Fibroblast of lung (primary cell): ENCODE measurements at regions not wholly inside any gene's neighbourhood (a gene's known extent, or its start where the extent isn't known, plus 50 kb on each side); places are given as distances from the start of the nearest gene placed in this dataset.
"Not testable (repeated sequence)": the region's sequence is repeated elsewhere in the genome, so short reads cannot be mapped to it uniquely, and the experiment has no call there.

Experiments
- DNase-seq, 2 donors: peaks; one replicate each; pipeline versions ENCODE4 v3.0.0 to v3.0.0-alpha.2; 2010; ENCODE audit warnings: low read depth in 2 of 2
- H2AFZ ChIP-seq: 2 replicates; pipeline ENCODE4 v1.5.1; 2012; ENCODE audit warnings: low read length, control low read depth, inconsistent platforms
- H3K27ac ChIP-seq: 2 replicates; pipeline ENCODE4 v1.5.1; 2011; ENCODE audit warnings: low read length, control low read depth; ENCODE audit not compliant: insufficient read depth
- H3K27me3 ChIP-seq: 2 replicates; pipeline ENCODE4 v1.5.1; 2011; ENCODE audit warnings: mild to moderate bottlenecking, low read length; ENCODE audit not compliant: control insufficient read depth, insufficient read depth
- H3K36me3 ChIP-seq: 2 replicates; pipeline ENCODE4 v1.5.1; 2011; ENCODE audit warnings: low read length; ENCODE audit not compliant: control insufficient read depth, insufficient read depth
- H3K4me1 ChIP-seq: 2 replicates; pipeline ENCODE4 v1.5.1; 2011; ENCODE audit warnings: low read length; ENCODE audit not compliant: control insufficient read depth, insufficient read depth; ENCODE audit errors: extremely low read depth
- H3K4me2 ChIP-seq: 2 replicates; pipeline ENCODE4 v1.5.1; 2011; ENCODE audit warnings: low read length, control low read depth; ENCODE audit not compliant: insufficient read depth; ENCODE audit errors: extremely low read depth
- H3K4me3 ChIP-seq, 4 experiments: fragments of 200-600 bp in 1 of 4; sonication (generic) in 1 of 4; replicated peaks in 1 of 4; 2 replicates each; pipeline ENCODE4 v1.5.1; 2011 to 2016; ENCODE audit warnings: low read length in 4 of 4, low read depth in 3 of 4, mild to moderate bottlenecking in 3 of 4, control low read depth in 2 of 4, inconsistent platforms in 1 of 4, mixed read lengths in 1 of 4; ENCODE audit not compliant: insufficient read depth in 1 of 4; ENCODE audit errors: control extremely low read depth in 1 of 4
- H3K79me2 ChIP-seq: 2 replicates; pipeline ENCODE4 v1.5.1; 2012; ENCODE audit warnings: mild to moderate bottlenecking, low read length, inconsistent platforms; ENCODE audit not compliant: control insufficient read depth, insufficient read depth
- H3K9ac ChIP-seq: 2 replicates; pipeline ENCODE4 v1.5.1; 2011; ENCODE audit warnings: mild to moderate bottlenecking, low read length, control low read depth; ENCODE audit not compliant: insufficient read depth
- H3K9me3 ChIP-seq: 2 replicates; pipeline ENCODE4 v1.5.1; 2012; ENCODE audit warnings: low read depth, low read length; ENCODE audit not compliant: control insufficient read depth, insufficient read depth
- H4K20me1 ChIP-seq: 2 replicates; pipeline ENCODE4 v1.5.1; 2011; ENCODE audit warnings: low read length; ENCODE audit not compliant: control insufficient read depth, insufficient read depth; ENCODE audit errors: extremely low read depth
- CTCF ChIP-seq, 2 donors: IDR thresholded peaks in 1 of 2; conservative IDR thresholded peaks in 1 of 2; 1 replicate in 1 of 2; 2 replicates in 1 of 2; pipeline ENCODE4 v1.5.1; 2011 to 2012; ENCODE audit warnings: low read length in 2 of 2, control low read depth in 1 of 2, inconsistent platforms in 1 of 2, low read depth in 1 of 2, mild to moderate bottlenecking in 1 of 2
- EZH2 ChIP-seq: IDR thresholded peaks from 2 replicates; pipeline ENCODE4 v1.5.1; 2012; ENCODE audit warnings: low read length, control low read depth, mild to moderate bottlenecking; ENCODE audit errors: missing control alignments

- no peaks in the 10 kb centered on the region for H4K20me1 ChIP-seq
- no peak overlapping the region for H3K4me2 ChIP-seq
- no peaks in the 10 kb centered on the region for H3K36me3 ChIP-seq
- H3K27me3 ChIP-seq: no peaks in the 10 kb centered on the region
- H3K4me3 ChIP-seq: no peak overlapping the region
- no peak for DNase-seq
- no peaks in the 10 kb centered on the region for H3K4me1 ChIP-seq
- no peaks in the 10 kb centered on the region for H3K9me3 ChIP-seq
- H2AFZ ChIP-seq: no peak overlapping the region
- H3K79me2 ChIP-seq: no peaks in the 10 kb centered on the region
- no peak overlapping the region for H3K9ac ChIP-seq
- no peak overlapping the region for H3K27ac ChIP-seq
- TF ChIP-seq CTCF (conservative IDR thresholded peaks at IDR 0.05 in 1 of 2, IDR thresholded peaks at IDR 0.05 in 1 of 2; ENCODE audit: low read depth in 1 of 2, low read length in 2 of 2) (no peak), EZH2 (no peak)
These were observed 80.5 kb upstream of the ETV1 start for GRCh38 chr7:14069961-14070360.

GRCh38 chr7:14066783-14067182 is 77.3 kb upstream of the ETV1 start:
- H3K4me2 ChIP-seq, H3K4me1 ChIP-seq, H3K27me3 ChIP-seq, H2AFZ ChIP-seq, H3K4me3 ChIP-seq, H4K20me1 ChIP-seq, H3K9ac ChIP-seq, H3K27ac ChIP-seq, H3K79me2 ChIP-seq, H3K9me3 ChIP-seq, H3K36me3 ChIP-seq, DNase-seq: not testable (repeated sequence)

- Histone ChIP-seq H3K4me3 (no peak overlapping the region), H3K27me3 (no peaks in the 10 kb centered on the region), H4K20me1 (no peaks in the 10 kb centered on the region), H3K4me1 (no peaks in the 10 kb centered on the region), H3K27ac (no peak overlapping the region), H3K79me2 (no peaks in the 10 kb centered on the region), H3K9me3 (no peaks in the 10 kb centered on the region), H3K4me2 (no peak overlapping the region), H3K9ac (no peak overlapping the region), H3K36me3 (no peaks in the 10 kb centered on the region), H2AFZ (no peak overlapping the region)
- TF ChIP-seq EZH2 (no peak), CTCF (conservative IDR thresholded peaks at IDR 0.05 in 1 of 2, IDR thresholded peaks at IDR 0.05 in 1 of 2; ENCODE audit: low read depth in 1 of 2, low read length in 2 of 2) (no peak)
- DNase-seq: no peak
These were observed 75.8 kb upstream of the ETV1 start for GRCh38 chr7:14065286-14065685.

- no peak overlapping the region for H3K4me2 ChIP-seq
- no peak overlapping the region for H3K9ac ChIP-seq
- H3K4me3 ChIP-seq: no peak overlapping the region
- H3K4me1 ChIP-seq: no peaks in the 10 kb centered on the region
- no peak overlapping the region for H3K27ac ChIP-seq
- H4K20me1 ChIP-seq: no peaks in the 10 kb centered on the region
- H3K36me3 ChIP-seq: no peaks in the 10 kb centered on the region
- no peak for TF ChIP-seq EZH2
- TF ChIP-seq CTCF (conservative IDR thresholded peaks at IDR 0.05 in 1 of 2, IDR thresholded peaks at IDR 0.05 in 1 of 2; ENCODE audit: low read depth in 1 of 2, low read length in 2 of 2): no peak
- H3K79me2 ChIP-seq: no peaks in the 10 kb centered on the region
- H3K27me3 ChIP-seq: no peaks in the 10 kb centered on the region
- no peak for DNase-seq
- no peak overlapping the region for H2AFZ ChIP-seq
- H3K9me3 ChIP-seq: no peaks in the 10 kb centered on the region
These were observed 66.3 kb upstream of the ETV1 start for GRCh38 chr7:14055813-14056212.
